ENCODE measurements at regions not wholly inside any gene's neighbourhood (a gene's known extent, or its start where the extent isn't known, plus 50 kb on each side); places are given as distances from the start of the nearest gene placed in this dataset.

GRCh38 chr13:56953965-56954364, 186.8 kb upstream of the PRR20A start:
- no peak for TF ChIP-seq CTCF (conservative IDR thresholded peaks at IDR 0.05 in 1 of 2, IDR thresholded peaks at IDR 0.05 in 1 of 2; ENCODE audit: low read depth in 1 of 2, low read length in 2 of 2)
- no peak for TF ChIP-seq EZH2 (IDR thresholded peaks at IDR 0.05; ENCODE audit: low read length, missing control alignments)
